ENCODE measurements at regions not wholly inside any gene's neighbourhood (a gene's known extent, or its start where the extent isn't known, plus 50 kb on each side); places are given as distances from the start of the nearest gene placed in this dataset.
A peak's percentile ranks its signal among the peaks of the same experiment; 100 is the strongest.
"Not testable (repeated sequence)": the region's sequence is repeated elsewhere in the genome, so short reads cannot be mapped to it uniquely, and the experiment has no call there.

- no peak for DNase-seq
Measured at GRCh38 chr17:71423871-71424546, 696.8 kb upstream of the SOX9 start.

GRCh38 chr17:71427801-71428200, 693.0 kb upstream of the SOX9 start:
- DNase-seq: no peak

- DNase-seq: no peak
Measured at GRCh38 chr17:71428897-71429296, 691.9 kb upstream of the SOX9 start.

GRCh38 chr17:71430281-71430680, 690.5 kb upstream of the SOX9 start:
- no peak for DNase-seq

- no peak for DNase-seq
Measured at GRCh38 chr17:71431146-71431545, 689.7 kb upstream of the SOX9 start.

GRCh38 chr17:71432378-71433315, 688.2 kb upstream of the SOX9 start:
- DNase-seq: no peak

GRCh38 chr17:71434716-71435115, 686.1 kb upstream of the SOX9 start:
- DNase-seq: no peak

GRCh38 chr17:71436479-71436878, 684.3 kb upstream of the SOX9 start:
- DNase-seq: no peak

- no peak for DNase-seq
Measured at GRCh38 chr17:71437166-71437565, 683.7 kb upstream of the SOX9 start.

GRCh38 chr17:71438631-71439146, 682.1 kb upstream of the SOX9 start:
- DNase-seq: no peak

- no peak for DNase-seq
Measured at GRCh38 chr17:71440513-71440912, 680.3 kb upstream of the SOX9 start.

- no peak for DNase-seq
Measured at GRCh38 chr17:71441098-71441497, 679.7 kb upstream of the SOX9 start.

GRCh38 chr17:71444078-71444477, 676.7 kb upstream of the SOX9 start:
- no peak for DNase-seq

GRCh38 chr17:71446645-71447437, 674.0 kb upstream of the SOX9 start:
- DNase-seq: no peak

GRCh38 chr17:71447644-71448043, 673.2 kb upstream of the SOX9 start:
- DNase-seq: no peak

- DNase-seq: not testable (repeated sequence)
Measured at GRCh38 chr17:71450657-71451056, 670.2 kb upstream of the SOX9 start.

GRCh38 chr17:71453876-71454422, 666.9 kb upstream of the SOX9 start:
- no peak for DNase-seq

GRCh38 chr17:71455219-71455618, 665.6 kb upstream of the SOX9 start:
- DNase-seq: no peak

- DNase-seq: no peak
Measured at GRCh38 chr17:71458322-71458721, 662.5 kb upstream of the SOX9 start.

- DNase-seq: peak; percentile 36
Measured at GRCh38 chr17:71460943-71461342, 659.9 kb upstream of the SOX9 start.

GRCh38 chr17:71461498-71462169, 659.2 kb upstream of the SOX9 start:
- DNase-seq: no peak

GRCh38 chr17:71464241-71464640, 656.6 kb upstream of the SOX9 start:
- no peak for DNase-seq

Data from hematopoietic multipotent progenitor cell treated with erythropoietin and hydrocortisone succinate and interleukin-3 and kit ligand, for 6 days (in vitro differentiated cells).